ENCODE measurements at regions not wholly inside any gene's neighbourhood (a gene's known extent, or its start where the extent isn't known, plus 50 kb on each side); places are given as distances from the start of the nearest gene placed in this dataset.

DNA sequence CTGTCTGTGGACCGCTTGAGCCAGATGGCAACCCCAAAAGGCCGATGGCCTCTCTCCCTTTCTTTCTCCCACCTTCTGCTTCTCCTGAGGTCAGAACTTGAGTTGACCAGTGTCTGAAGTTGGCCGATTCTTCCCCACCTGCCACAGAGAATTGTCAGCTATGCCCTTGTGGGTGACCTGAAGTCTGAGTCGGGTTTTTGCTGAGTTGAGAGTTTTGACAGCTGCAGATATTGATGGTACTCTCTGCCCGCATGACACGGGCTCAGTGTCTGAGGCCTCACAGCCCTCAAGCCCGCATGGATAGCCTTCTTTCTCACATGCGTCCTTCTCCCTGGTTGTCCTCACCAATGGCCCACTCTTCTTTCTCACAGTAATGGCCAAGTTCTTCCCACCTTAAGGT lies 111.0 kb downstream of the EFNB1 start:
- no peaks in the 10 kb centered on the region for H3K79me2 ChIP-seq (ENCODE audit: control insufficient read depth, insufficient read depth, low read length)
- BruUV-seq (replicated peaks): no TSS peak
- no peaks in the 10 kb centered on the region for H3K36me3 ChIP-seq (ENCODE audit: control insufficient read depth in 2 of 2, insufficient read depth in 2 of 2, low read length in 1 of 2)
- H4K20me1 ChIP-seq (ENCODE audit: control insufficient read depth, insufficient read depth): no peaks in the 10 kb centered on the region
- H3K4me3 ChIP-seq: no peak overlapping the region
- H3K27ac ChIP-seq (ENCODE audit: control insufficient read depth, insufficient read depth): no peak overlapping the region
- ChIA-PET POLR2A (no interaction called here), CTCF (interaction anchor here (0.6 kb wide), 1 partner anchor 1108 kb away, joined by 4 read pairs; no protein-coding TSS in a partner anchor), RAD21 (ENCODE audit: unreplicated experiment) (no interaction called here), SMC1A (ENCODE audit: uncharacterized antibody, unreplicated experiment) (no interaction called here)
- intact Hi-C loops (cut with micrococcal nuclease; ENCODE audit: unreplicated experiment) (no loop called here), in situ Hi-C loops (cut with MboI) (no loop called here)
- H3K4me2 ChIP-seq (ENCODE audit: control insufficient read depth, insufficient read depth): no peak overlapping the region
- no peak overlapping the region for H2AFZ ChIP-seq (ENCODE audit: control insufficient read depth, low read depth, low read length)
- WGBS (ENCODE audit: insufficient coverage, insufficient replicate concordance, low lambda C conversion rate, missing lambda C conversion rate): 38% methylated on average over 8 of the region's 8 CpGs
- FAIRE-seq (no peak), DNase-seq (ENCODE audit: low read depth, low spot score) (no peak), ATAC-seq (no peak)
- no peaks in the 10 kb centered on the region for H3K27me3 ChIP-seq (replicated peaks in 1 of 2; ENCODE audit: control insufficient read depth in 2 of 2, insufficient read depth in 2 of 2, low read length in 1 of 2)
- H3K4me1 ChIP-seq (ENCODE audit: control insufficient read depth, insufficient read depth, low read length): no peaks in the 10 kb centered on the region
- H3K9ac ChIP-seq (ENCODE audit: control insufficient read depth, insufficient read depth, low read length): no peak overlapping the region
- H3K9me3 ChIP-seq (replicated peaks; ENCODE audit: control insufficient read depth, insufficient read depth, low read length): no peaks in the 10 kb centered on the region
- TF ChIP-seq SIN3A (IDR thresholded peaks at IDR 0.05; ENCODE audit: low read depth, low read length): no peak
- TF ChIP-seq, protein P1, sequence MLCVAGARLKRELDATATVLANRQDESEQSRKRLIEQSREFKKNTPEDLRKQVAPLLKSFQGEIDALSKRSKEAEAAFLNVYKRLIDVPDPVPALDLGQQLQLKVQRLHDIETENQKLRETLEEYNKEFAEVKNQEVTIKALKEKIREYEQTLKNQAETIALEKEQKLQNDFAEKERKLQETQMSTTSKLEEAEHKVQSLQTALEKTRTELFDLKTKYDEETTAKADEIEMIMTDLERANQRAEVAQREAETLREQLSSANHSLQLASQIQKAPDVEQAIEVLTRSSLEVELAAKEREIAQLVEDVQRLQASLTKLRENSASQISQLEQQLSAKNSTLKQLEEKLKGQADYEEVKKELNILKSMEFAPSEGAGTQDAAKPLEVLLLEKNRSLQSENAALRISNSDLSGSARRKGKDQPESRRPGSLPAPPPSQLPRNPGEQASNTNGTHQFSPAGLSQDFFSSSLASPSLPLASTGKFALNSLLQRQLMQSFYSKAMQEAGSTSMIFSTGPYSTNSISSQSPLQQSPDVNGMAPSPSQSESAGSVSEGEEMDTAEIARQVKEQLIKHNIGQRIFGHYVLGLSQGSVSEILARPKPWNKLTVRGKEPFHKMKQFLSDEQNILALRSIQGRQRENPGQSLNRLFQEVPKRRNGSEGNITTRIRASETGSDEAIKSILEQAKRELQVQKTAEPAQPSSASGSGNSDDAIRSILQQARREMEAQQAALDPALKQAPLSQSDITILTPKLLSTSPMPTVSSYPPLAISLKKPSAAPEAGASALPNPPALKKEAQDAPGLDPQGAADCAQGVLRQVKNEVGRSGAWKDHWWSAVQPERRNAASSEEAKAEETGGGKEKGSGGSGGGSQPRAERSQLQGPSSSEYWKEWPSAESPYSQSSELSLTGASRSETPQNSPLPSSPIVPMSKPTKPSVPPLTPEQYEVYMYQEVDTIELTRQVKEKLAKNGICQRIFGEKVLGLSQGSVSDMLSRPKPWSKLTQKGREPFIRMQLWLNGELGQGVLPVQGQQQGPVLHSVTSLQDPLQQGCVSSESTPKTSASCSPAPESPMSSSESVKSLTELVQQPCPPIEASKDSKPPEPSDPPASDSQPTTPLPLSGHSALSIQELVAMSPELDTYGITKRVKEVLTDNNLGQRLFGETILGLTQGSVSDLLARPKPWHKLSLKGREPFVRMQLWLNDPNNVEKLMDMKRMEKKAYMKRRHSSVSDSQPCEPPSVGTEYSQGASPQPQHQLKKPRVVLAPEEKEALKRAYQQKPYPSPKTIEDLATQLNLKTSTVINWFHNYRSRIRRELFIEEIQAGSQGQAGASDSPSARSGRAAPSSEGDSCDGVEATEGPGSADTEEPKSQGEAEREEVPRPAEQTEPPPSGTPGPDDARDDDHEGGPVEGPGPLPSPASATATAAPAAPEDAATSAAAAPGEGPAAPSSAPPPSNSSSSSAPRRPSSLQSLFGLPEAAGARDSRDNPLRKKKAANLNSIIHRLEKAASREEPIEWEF (IDR thresholded peaks at IDR 0.05; ENCODE audit: insufficient replicate concordance, low read depth, low read length): no peak
- no peak for TF ChIP-seq ZNF622 (IDR thresholded peaks at IDR 0.05)
- no peak for TF ChIP-seq GABPA (IDR thresholded peaks at IDR 0.05; ENCODE audit: low read depth)
- no peak for TF ChIP-seq HDAC6 (IDR thresholded peaks at IDR 0.05; ENCODE audit: unreplicated experiment)
- TF ChIP-seq, protein P2, sequence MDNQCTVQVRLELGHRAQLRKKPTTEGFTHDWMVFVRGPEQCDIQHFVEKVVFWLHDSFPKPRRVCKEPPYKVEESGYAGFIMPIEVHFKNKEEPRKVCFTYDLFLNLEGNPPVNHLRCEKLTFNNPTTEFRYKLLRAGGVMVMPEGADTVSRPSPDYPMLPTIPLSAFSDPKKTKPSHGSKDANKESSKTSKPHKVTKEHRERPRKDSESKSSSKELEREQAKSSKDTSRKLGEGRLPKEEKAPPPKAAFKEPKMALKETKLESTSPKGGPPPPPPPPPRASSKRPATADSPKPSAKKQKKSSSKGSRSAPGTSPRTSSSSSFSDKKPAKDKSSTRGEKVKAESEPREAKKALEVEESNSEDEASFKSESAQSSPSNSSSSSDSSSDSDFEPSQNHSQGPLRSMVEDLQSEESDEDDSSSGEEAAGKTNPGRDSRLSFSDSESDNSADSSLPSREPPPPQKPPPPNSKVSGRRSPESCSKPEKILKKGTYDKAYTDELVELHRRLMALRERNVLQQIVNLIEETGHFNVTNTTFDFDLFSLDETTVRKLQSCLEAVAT (IDR thresholded peaks at IDR 0.05): no peak
- TF ChIP-seq, protein P3, sequence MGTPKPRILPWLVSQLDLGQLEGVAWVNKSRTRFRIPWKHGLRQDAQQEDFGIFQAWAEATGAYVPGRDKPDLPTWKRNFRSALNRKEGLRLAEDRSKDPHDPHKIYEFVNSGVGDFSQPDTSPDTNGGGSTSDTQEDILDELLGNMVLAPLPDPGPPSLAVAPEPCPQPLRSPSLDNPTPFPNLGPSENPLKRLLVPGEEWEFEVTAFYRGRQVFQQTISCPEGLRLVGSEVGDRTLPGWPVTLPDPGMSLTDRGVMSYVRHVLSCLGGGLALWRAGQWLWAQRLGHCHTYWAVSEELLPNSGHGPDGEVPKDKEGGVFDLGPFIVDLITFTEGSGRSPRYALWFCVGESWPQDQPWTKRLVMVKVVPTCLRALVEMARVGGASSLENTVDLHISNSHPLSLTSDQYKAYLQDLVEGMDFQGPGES (IDR thresholded peaks at IDR 0.05): no peak
- TF ChIP-seq, protein P4, sequence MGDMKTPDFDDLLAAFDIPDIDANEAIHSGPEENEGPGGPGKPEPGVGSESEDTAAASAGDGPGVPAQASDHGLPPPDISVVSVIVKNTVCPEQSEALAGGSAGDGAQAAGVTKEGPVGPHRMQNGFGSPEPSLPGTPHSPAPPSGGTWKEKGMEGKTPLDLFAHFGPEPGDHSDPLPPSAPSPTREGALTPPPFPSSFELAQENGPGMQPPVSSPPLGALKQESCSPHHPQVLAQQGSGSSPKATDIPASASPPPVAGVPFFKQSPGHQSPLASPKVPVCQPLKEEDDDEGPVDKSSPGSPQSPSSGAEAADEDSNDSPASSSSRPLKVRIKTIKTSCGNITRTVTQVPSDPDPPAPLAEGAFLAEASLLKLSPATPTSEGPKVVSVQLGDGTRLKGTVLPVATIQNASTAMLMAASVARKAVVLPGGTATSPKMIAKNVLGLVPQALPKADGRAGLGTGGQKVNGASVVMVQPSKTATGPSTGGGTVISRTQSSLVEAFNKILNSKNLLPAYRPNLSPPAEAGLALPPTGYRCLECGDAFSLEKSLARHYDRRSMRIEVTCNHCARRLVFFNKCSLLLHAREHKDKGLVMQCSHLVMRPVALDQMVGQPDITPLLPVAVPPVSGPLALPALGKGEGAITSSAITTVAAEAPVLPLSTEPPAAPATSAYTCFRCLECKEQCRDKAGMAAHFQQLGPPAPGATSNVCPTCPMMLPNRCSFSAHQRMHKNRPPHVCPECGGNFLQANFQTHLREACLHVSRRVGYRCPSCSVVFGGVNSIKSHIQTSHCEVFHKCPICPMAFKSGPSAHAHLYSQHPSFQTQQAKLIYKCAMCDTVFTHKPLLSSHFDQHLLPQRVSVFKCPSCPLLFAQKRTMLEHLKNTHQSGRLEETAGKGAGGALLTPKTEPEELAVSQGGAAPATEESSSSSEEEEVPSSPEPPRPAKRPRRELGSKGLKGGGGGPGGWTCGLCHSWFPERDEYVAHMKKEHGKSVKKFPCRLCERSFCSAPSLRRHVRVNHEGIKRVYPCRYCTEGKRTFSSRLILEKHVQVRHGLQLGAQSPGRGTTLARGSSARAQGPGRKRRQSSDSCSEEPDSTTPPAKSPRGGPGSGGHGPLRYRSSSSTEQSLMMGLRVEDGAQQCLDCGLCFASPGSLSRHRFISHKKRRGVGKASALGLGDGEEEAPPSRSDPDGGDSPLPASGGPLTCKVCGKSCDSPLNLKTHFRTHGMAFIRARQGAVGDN (IDR thresholded peaks at IDR 0.05): no peak
- TF ChIP-seq, protein P5, sequence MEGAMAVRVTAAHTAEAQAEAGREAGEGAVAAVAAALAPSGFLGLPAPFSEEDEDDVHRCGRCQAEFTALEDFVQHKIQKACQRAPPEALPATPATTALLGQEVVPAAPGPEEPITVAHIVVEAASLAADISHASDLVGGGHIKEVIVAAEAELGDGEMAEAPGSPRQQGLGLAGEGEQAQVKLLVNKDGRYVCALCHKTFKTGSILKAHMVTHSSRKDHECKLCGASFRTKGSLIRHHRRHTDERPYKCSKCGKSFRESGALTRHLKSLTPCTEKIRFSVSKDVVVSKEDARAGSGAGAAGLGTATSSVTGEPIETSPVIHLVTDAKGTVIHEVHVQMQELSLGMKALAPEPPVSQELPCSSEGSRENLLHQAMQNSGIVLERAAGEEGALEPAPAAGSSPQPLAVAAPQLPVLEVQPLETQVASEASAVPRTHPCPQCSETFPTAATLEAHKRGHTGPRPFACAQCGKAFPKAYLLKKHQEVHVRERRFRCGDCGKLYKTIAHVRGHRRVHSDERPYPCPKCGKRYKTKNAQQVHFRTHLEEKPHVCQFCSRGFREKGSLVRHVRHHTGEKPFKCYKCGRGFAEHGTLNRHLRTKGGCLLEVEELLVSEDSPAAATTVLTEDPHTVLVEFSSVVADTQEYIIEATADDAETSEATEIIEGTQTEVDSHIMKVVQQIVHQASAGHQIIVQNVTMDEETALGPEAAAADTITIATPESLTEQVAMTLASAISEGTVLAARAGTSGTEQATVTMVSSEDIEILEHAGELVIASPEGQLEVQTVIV (IDR thresholded peaks at IDR 0.05; ENCODE audit: borderline replicate concordance, partially characterized antibody): no peak

All from GM12878 (cell line).